Endothelial cell (in vitro differentiated cells): ENCODE measurements at regions not wholly inside any gene's neighbourhood (a gene's known extent, or its start where the extent isn't known, plus 50 kb on each side); places are given as distances from the start of the nearest gene placed in this dataset.

Experiments
- DNase-seq: peaks from one replicate; pipeline ENCODE4 v3.0.0; 2021; ENCODE audit warnings: low spot score
- H3K27ac Mint-ChIP-seq: one replicate; pipeline ENCODE4 v1.8.0; 2021; ENCODE audit warnings: mixed read lengths, inconsistent platforms; ENCODE audit not compliant: unreplicated experiment
- H3K27me3 Mint-ChIP-seq: one replicate; pipeline ENCODE4 v1.8.0; 2021; ENCODE audit warnings: mild to moderate bottlenecking, moderate library complexity, mixed read lengths, inconsistent platforms; ENCODE audit not compliant: unreplicated experiment
- H3K36me3 Mint-ChIP-seq: one replicate; pipeline ENCODE4 v1.8.0; 2021; ENCODE audit warnings: mild to moderate bottlenecking, low read depth, mixed read lengths, inconsistent platforms; ENCODE audit not compliant: unreplicated experiment
- H3K4me1 Mint-ChIP-seq: one replicate; pipeline ENCODE4 v1.8.0; 2021; ENCODE audit warnings: mild to moderate bottlenecking, mixed read lengths, inconsistent platforms; ENCODE audit not compliant: unreplicated experiment
- H3K4me3 Mint-ChIP-seq: one replicate; pipeline ENCODE4 v1.8.0; 2021; ENCODE audit warnings: mild to moderate bottlenecking, mixed read lengths, inconsistent platforms; ENCODE audit not compliant: unreplicated experiment
- H3K9me3 Mint-ChIP-seq: one replicate; pipeline ENCODE4 v1.8.0; 2021; ENCODE audit warnings: mixed read lengths, inconsistent platforms; ENCODE audit not compliant: unreplicated experiment
- CTCF ChIP-seq: fragments of 200-600 bp; sonication (generic); IDR thresholded peaks from one replicate; pipeline ENCODE4 v1.5.0; 2021; ENCODE audit warnings: antibody characterized with exemption; ENCODE audit not compliant: unreplicated experiment

GRCh38 chr6:138662471-138662870 is 111.1 kb upstream of the CCDC28A start:
- no peak for DNase-seq
- Mint-ChIP-seq H3K36me3 (no peaks in the 10 kb centered on the region), H3K4me1 (peaks cover 6% of the 10 kb centered on the region), H3K27ac (no peak overlapping the region), H3K27me3 (peaks cover 1% of the 10 kb centered on the region), H3K4me3 (no peak overlapping the region), H3K9me3 (no peaks in the 10 kb centered on the region)
- no peak for TF ChIP-seq CTCF

DNA sequence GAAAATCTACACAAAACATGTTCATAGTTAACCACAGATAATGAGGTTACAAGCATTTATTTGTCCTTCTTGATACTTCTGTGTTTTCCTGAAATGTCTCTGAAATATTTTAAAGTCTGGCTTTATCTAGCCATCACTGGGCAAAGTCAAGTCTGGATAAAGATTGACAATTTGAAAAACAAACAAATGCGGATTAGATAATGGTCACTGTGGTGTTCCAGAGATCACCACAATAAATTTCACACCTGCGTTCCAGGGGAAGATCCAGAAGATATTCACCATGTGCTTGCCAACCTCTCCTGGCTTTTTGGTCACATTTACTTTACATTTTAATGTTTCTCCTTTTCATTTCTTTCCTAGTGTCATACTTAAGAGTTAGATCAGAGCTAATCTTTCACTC is 109.7 kb upstream of the CCDC28A start:
- Mint-ChIP-seq H3K4me1 (peaks cover 7% of the 10 kb centered on the region), H3K9me3 (no peaks in the 10 kb centered on the region), H3K27ac (no peak overlapping the region), H3K36me3 (peaks cover under 1% of the 10 kb centered on the region), H3K27me3 (peaks cover 1% of the 10 kb centered on the region), H3K4me3 (no peak overlapping the region)
- TF ChIP-seq CTCF: no peak
- DNase-seq: no peak

GRCh38 chr6:138664745-138665144 is 108.8 kb upstream of the CCDC28A start:
- Mint-ChIP-seq H3K9me3 (no peaks in the 10 kb centered on the region), H3K36me3 (peaks cover 4% of the 10 kb centered on the region), H3K4me3 (no peak overlapping the region), H3K27me3 (peaks cover 1% of the 10 kb centered on the region), H3K27ac (no peak overlapping the region), H3K4me1 (peaks cover 14% of the 10 kb centered on the region)
- DNase-seq: no peak
- no peak for TF ChIP-seq CTCF

DNA sequence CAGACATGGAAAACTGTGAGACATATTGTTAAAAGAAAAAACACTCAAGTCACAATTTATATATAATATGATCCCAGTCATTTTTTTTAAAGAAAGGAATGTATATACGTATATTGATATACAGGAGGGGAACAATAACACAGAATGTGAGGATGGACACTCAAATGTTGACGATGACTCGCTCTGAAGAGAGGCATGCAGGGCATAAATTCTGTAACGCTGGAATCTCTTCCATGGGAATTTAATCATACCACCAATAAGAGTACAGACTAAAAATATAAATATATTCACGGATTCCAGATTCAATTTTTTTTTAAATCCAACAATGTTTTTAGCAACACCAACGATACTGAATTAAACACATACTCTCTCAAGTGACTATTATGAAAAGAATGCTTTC is 106.9 kb upstream of the CCDC28A start:
- H3K4me3 Mint-ChIP-seq: no peak overlapping the region

DNA sequence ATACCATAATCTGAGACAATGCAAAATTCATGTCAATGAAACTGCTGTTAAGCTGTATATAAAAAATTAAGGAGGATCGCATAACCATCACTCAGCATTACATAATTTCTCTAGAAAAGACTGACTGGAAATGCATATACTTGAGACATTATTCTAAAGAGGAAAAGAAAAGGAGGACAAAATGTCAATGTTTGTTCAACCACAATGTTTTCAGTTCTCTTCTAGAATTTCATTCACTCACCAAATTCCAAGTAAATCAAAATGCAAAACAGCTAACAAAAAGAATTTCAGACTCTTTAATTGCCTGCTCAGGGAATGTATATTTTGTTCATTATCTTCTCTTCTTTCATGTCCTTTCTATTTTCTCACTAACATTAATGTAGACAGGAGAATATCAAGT is 106.2 kb upstream of the CCDC28A start:
- Mint-ChIP-seq H3K9me3 (no peaks in the 10 kb centered on the region), H3K27ac (no peak overlapping the region), H3K4me3 (no peak overlapping the region), H3K36me3 (peaks cover 4% of the 10 kb centered on the region), H3K4me1 (peaks cover 8% of the 10 kb centered on the region), H3K27me3 (peaks cover 1% of the 10 kb centered on the region)
- TF ChIP-seq CTCF: no peak
- DNase-seq: no peak

More for the DNA sequence above, 106.9 kb upstream of the CCDC28A start:
- no peak for TF ChIP-seq CTCF
- Mint-ChIP-seq H3K27me3 (peaks cover 1% of the 10 kb centered on the region), H3K36me3 (peaks cover 4% of the 10 kb centered on the region), H3K9me3 (no peaks in the 10 kb centered on the region), H3K4me1 (peaks cover 8% of the 10 kb centered on the region), H3K27ac (no peak overlapping the region)
- DNase-seq: no peak
